ENCODE measurements at regions not wholly inside any gene's neighbourhood (a gene's known extent, or its start where the extent isn't known, plus 50 kb on each side); places are given as distances from the start of the nearest gene placed in this dataset.

- TF ChIP-seq EZH2 (IDR thresholded peaks at IDR 0.05) (no peak), POLR2AphosphoS5 (IDR thresholded peaks at IDR 0.05; ENCODE audit: borderline replicate concordance, low read depth, low read length) (no peak), FOXP2 (optimal IDR thresholded peaks at IDR 0.05; ENCODE audit: control extremely low read depth, extremely low read length, insufficient read depth) (no peak)
Measured at GRCh38 chr2:45312275-45312674, 298.8 kb downstream of the SRBD1 start.
